Upper lobe of left lung (tissue), 6 donors: ENCODE measurements at regions not wholly inside any gene's neighbourhood (a gene's known extent, or its start where the extent isn't known, plus 50 kb on each side); places are given as distances from the start of the nearest gene placed in this dataset.
A peak's percentile ranks its signal among the peaks of the same experiment; 100 is the strongest.
"Not testable (repeated sequence)": the region's sequence is repeated elsewhere in the genome, so short reads cannot be mapped to it uniquely, and the experiment has no call there.

Experiments
- ATAC-seq, 2 donors: fragments of 200-7000 bp; cut with Tn5 transposase; one replicate each; pipeline ENCODE4 v1.9.1; 2022; ENCODE audit warnings: mild to moderate bottlenecking in 2 of 2, moderate library complexity in 2 of 2; ENCODE audit not compliant: low FRiP score in 2 of 2
- DNase-seq, 2 donors: peaks; one replicate each; pipeline ENCODE4 v3.0.0-alpha.2; 2019 to 2020
- H3K27ac ChIP-seq, 4 donors: fragments of 200-600 bp; sonication (generic); one replicate each; pipeline ENCODE4 v1.5.1; 2016 to 2019
- H3K27me3 ChIP-seq, 4 donors: fragments of 200-600 bp; sonication (generic); one replicate each; pipeline ENCODE4 v1.5.1; 2017 to 2019
- H3K36me3 ChIP-seq, 4 donors: fragments of 200-600 bp; sonication (generic); one replicate each; pipeline ENCODE4 v1.5.1; 2016 to 2019
- H3K4me1 ChIP-seq, 4 donors: fragments of 200-600 bp; sonication (generic); one replicate each; pipeline ENCODE4 v1.5.1; 2018 to 2019
- H3K4me3 ChIP-seq, 4 donors: fragments of 200-600 bp; sonication (generic); one replicate each; pipeline ENCODE4 v1.5.1; 2017 to 2019; ENCODE audit warnings: mild to moderate bottlenecking in 2 of 4, moderate library complexity in 1 of 4
- H3K9me3 ChIP-seq, 4 donors: fragments of 200-600 bp; sonication (generic); one replicate each; pipeline ENCODE4 v1.5.1; 2018 to 2019
- EP300 ChIP-seq, 4 donors: sonication (generic); formaldehyde crosslinking; IDR thresholded peaks; one replicate each; pipeline ENCODE4 v1.5.1; 2017; ENCODE audit warnings: antibody characterized with exemption in 4 of 4, control low read depth in 2 of 4
- POLR2A ChIP-seq, 4 donors: fragments of 450-650 bp; IDR thresholded peaks; one replicate each; pipeline ENCODE4 v1.5.1; 2016 to 2017; ENCODE audit warnings: antibody characterized with exemption in 4 of 4, mild to moderate bottlenecking in 2 of 4
- POLR2AphosphoS5 ChIP-seq, 2 donors: sonication (generic); formaldehyde crosslinking; IDR thresholded peaks; one replicate each; pipeline ENCODE4 v1.5.1; 2017; ENCODE audit warnings: antibody characterized with exemption in 2 of 2
- WGBS, 2 donors: methylation state at CpG; one replicate each; pipeline ENCODE4 v1.1.5; 2017 to 2018; 5-methylcytosine and 5-hydroxymethylcytosine counted together
- TF ChIP-seq, protein P1 (sequence below), 6 experiments: fragments of 450-650 bp in 4 of 6; fragments of 200-600 bp in 2 of 6; sonication (generic) in 2 of 6; IDR thresholded peaks; one replicate each; pipeline ENCODE4 v1.5.1; 2016 to 2019; ENCODE audit warnings: antibody characterized with exemption in 6 of 6
- donor health status: DM: no; HTN: no; CAD: no; lungs with moderate emphysema.
- donor health status: DM: no; HTN: yes; CAD: no; lungs with severe emphysema.

DNA sequence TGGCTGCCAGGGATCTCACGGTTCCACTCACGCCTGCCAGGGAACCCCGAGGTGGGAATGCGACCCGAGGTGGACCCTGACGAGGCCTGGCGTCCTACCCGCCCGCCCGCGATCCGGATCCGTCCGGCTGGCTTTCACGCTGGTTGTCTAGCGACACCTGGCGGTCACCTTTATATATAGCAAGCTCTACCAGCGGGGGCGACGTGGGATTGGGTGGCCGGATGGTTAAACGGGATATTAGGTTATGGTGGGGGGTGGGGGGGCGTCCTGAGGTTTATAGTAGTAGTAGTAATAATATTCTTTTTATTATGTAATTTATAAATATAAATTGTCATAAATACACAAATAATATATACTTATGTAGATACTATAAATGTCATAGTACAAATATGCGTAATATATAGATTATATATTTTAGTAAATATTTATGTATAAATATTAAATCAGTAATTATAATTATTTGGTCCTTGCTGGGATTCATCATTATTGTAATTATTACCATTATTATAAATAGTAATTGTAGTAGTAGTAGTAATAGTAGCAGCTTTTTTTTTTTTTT lies 136.9 kb downstream of the KCNJ12 start:
- Histone ChIP-seq H3K27ac (no peak overlapping the region), H3K9me3 (no peaks in the 10 kb centered on the region), H3K27me3 (no peaks in the 10 kb centered on the region), H3K4me3 (no peak overlapping the region), H3K36me3 (no peaks in the 10 kb centered on the region), H3K4me1 (peaks cover 9 to 15% (median 13%) of the 10 kb centered on the region in 4 donors)
- 6 to 8% methylated on average over 14 to 16 of the region's 24 CpGs for WGBS, 2 donors
- TF ChIP-seq POLR2AphosphoS5 (IDR thresholded peaks at IDR 0.05) = no peak
- TF ChIP-seq, protein P1, sequence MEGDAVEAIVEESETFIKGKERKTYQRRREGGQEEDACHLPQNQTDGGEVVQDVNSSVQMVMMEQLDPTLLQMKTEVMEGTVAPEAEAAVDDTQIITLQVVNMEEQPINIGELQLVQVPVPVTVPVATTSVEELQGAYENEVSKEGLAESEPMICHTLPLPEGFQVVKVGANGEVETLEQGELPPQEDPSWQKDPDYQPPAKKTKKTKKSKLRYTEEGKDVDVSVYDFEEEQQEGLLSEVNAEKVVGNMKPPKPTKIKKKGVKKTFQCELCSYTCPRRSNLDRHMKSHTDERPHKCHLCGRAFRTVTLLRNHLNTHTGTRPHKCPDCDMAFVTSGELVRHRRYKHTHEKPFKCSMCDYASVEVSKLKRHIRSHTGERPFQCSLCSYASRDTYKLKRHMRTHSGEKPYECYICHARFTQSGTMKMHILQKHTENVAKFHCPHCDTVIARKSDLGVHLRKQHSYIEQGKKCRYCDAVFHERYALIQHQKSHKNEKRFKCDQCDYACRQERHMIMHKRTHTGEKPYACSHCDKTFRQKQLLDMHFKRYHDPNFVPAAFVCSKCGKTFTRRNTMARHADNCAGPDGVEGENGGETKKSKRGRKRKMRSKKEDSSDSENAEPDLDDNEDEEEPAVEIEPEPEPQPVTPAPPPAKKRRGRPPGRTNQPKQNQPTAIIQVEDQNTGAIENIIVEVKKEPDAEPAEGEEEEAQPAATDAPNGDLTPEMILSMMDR (IDR thresholded peaks at IDR 0.05) = peak; percentile 60 to 81 (median 75)
- no peak for TF ChIP-seq EP300 (IDR thresholded peaks at IDR 0.05)
- ATAC-seq (peak; percentile 83 to 88), DNase-seq (peak; percentile 88 to 92)

DNA sequence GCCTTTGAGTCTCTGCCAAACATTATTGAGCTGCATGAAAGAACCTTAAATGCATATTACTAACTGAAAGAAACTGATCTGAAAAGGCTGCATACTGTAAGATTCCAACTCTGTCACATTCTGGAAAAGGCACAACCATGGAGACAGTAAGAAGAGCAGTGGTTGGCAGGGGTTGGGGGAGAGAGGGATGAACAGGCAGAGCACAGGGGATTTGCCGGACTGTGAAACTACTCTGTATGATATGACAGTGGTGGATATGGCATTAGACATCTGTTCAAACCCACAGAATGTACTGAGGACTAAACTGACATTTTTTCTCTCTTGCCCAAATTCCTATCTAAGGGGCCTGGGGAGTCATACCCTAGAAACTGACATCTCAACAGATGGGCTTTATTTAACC lies 138.4 kb downstream of the KCNJ12 start:
- H3K36me3 ChIP-seq, DNase-seq, H3K27me3 ChIP-seq, H3K4me3 ChIP-seq, ATAC-seq, H3K9me3 ChIP-seq, H3K27ac ChIP-seq: not testable (repeated sequence)
- H3K4me1 ChIP-seq = peaks cover 9 to 15% (median 13%) of the 10 kb centered on the region in 4 donors
- 74 to 100% methylated on average over 1 of the region's 1 CpG for WGBS, 2 donors

DNA sequence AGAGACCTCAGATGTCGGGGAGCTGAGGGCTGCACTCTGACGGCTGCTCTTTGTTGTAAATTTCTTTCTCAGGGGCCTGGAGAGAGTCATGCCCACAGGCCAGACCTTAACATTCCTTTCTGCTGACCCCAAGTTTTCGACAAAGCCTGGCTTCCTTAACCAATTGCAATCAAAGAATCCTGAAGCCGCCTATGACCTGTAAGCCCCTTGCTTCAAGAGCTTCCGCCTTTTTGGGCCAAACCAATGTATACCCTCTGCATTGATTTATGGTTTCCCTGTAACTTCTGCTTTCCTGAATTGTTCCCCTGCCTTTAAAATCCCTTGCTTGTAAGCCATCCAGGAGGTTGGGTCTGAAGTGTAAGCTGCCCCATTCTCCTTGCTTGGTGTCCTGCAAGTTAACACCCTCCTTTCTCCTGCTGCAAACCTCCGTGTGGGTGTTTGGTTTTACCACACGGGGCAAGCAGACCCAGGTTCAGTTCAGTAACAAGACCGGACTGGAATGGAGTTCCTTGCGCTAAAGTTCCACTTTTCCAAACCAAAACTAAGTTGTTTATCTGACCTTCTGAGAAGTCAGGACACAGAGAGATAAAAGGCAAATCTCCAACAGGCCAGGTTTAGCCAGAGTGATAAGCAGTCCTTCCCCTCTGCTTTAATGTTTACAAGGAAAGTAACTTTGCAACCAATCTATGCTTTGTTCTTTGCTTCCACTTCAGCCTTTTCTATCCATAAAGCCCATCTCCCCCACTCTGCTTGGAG lies 141.6 kb downstream of the KCNJ12 start:
- WGBS, 2 donors = 63 to 68% methylated on average over 9 of the region's 9 CpGs
- Histone ChIP-seq H3K4me3 (no peak overlapping the region), H3K27me3 (no peaks in the 10 kb centered on the region), H3K4me1 (no peaks in the 10 kb centered on the region), H3K9me3 (no peaks in the 10 kb centered on the region), H3K27ac (no peak overlapping the region), H3K36me3 (no peaks in the 10 kb centered on the region)
- TF ChIP-seq EP300 (IDR thresholded peaks at IDR 0.05) = no peak
- TF ChIP-seq, protein P1 (IDR thresholded peaks at IDR 0.05) = no peak
- TF ChIP-seq POLR2AphosphoS5 (IDR thresholded peaks at IDR 0.05) = no peak
- TF ChIP-seq POLR2A (IDR thresholded peaks at IDR 0.05) = no peak
- ATAC-seq (no peak), DNase-seq (no peak)

GRCh38 chr17:21522755-21523336 lies 146.7 kb downstream of the KCNJ12 start:
- 79 to 86% methylated on average over 8 of the region's 8 CpGs for WGBS, 2 donors
- DNase-seq = no peak
- H3K27ac ChIP-seq = no peak overlapping the region

More at GRCh38 chr17:21522755-21523336, 146.7 kb downstream of the KCNJ12 start:
- Histone ChIP-seq H3K36me3 (no peaks in the 10 kb centered on the region), H3K4me1 (no peaks in the 10 kb centered on the region), H3K9me3 (no peaks in the 10 kb centered on the region), H3K4me3 (no peak overlapping the region), H3K27me3 (no peaks in the 10 kb centered on the region)
- TF ChIP-seq POLR2AphosphoS5 (IDR thresholded peaks at IDR 0.05) (no peak), POLR2A (IDR thresholded peaks at IDR 0.05) (no peak), EP300 (IDR thresholded peaks at IDR 0.05) (no peak)
- TF ChIP-seq, protein P1 (IDR thresholded peaks at IDR 0.05) = no peak
- ATAC-seq = no peak
